ENCODE measurements at regions not wholly inside any gene's neighbourhood (a gene's known extent, or its start where the extent isn't known, plus 50 kb on each side); places are given as distances from the start of the nearest gene placed in this dataset.

- no peak for TF ChIP-seq EZH2 (IDR thresholded peaks at IDR 0.05; ENCODE audit: low read depth, low read length, severe bottlenecking)
Observed at GRCh38 chr12:127398016-127398710, 868.8 kb upstream of the TMEM132C start (continued).
